Ammon's horn (tissue), 1 donor: ENCODE measurements at regions not wholly inside any gene's neighbourhood (a gene's known extent, or its start where the extent isn't known, plus 50 kb on each side); places are given as distances from the start of the nearest gene placed in this dataset.
"Not testable (repeated sequence)": the region's sequence is repeated elsewhere in the genome, so short reads cannot be mapped to it uniquely, and the experiment has no call there.

Experiments
- DNase-seq: peaks from one replicate; pipeline ENCODE4 v3.0.0-alpha.2; 2016; ENCODE audit warnings: low spot score

GRCh38 chr10:90031776-90032175 lies 330.4 kb downstream of the KIF20B start:
- DNase-seq, result no peak

- no peak for DNase-seq
Observed at GRCh38 chr10:90032519-90032918, 331.1 kb downstream of the KIF20B start.

- DNase-seq, result not testable (repeated sequence)
Observed at GRCh38 chr10:90034862-90035261, 333.5 kb downstream of the KIF20B start.

- no peak for DNase-seq
Observed at GRCh38 chr10:90041585-90041984, 340.2 kb downstream of the KIF20B start.

GRCh38 chr10:90042075-90042474 lies 340.7 kb downstream of the KIF20B start:
- DNase-seq, result no peak

GRCh38 chr10:90047243-90047729 lies 345.9 kb downstream of the KIF20B start:
- no peak for DNase-seq

- DNase-seq, result no peak
Observed at GRCh38 chr10:90051053-90051452, 349.7 kb downstream of the KIF20B start.

- DNase-seq, result no peak
Observed at GRCh38 chr10:90051474-90051873, 350.1 kb downstream of the KIF20B start.

- DNase-seq, result no peak
Observed at GRCh38 chr10:90062786-90063185, 361.4 kb downstream of the KIF20B start.

GRCh38 chr10:90064295-90064694 lies 362.9 kb downstream of the KIF20B start:
- DNase-seq, result no peak

- DNase-seq, result no peak
Observed at GRCh38 chr10:90066435-90066834, 365.0 kb downstream of the KIF20B start.

GRCh38 chr10:90075995-90076394 lies 374.6 kb downstream of the KIF20B start:
- DNase-seq, result no peak

GRCh38 chr10:90079819-90080218 lies 378.4 kb downstream of the KIF20B start:
- no peak for DNase-seq

GRCh38 chr10:90086606-90087190 lies 385.3 kb downstream of the KIF20B start:
- DNase-seq, result not testable (repeated sequence)

- no peak for DNase-seq
Observed at GRCh38 chr10:90087197-90088023, 386.0 kb downstream of the KIF20B start.

- DNase-seq, result no peak
Observed at GRCh38 chr10:90088024-90088317, 386.6 kb downstream of the KIF20B start.

- no peak for DNase-seq
Observed at GRCh38 chr10:90089719-90090118, 388.3 kb downstream of the KIF20B start.

- no peak for DNase-seq
Observed at GRCh38 chr10:90096196-90096595, 394.8 kb downstream of the KIF20B start.

- not testable (repeated sequence) for DNase-seq
Observed at GRCh38 chr10:90107581-90107980, 406.2 kb downstream of the KIF20B start.

- no peak for DNase-seq
Observed at GRCh38 chr10:90111671-90112070, 410.3 kb downstream of the KIF20B start.

GRCh38 chr10:90112681-90113080 lies 411.3 kb downstream of the KIF20B start:
- DNase-seq, result no peak

- DNase-seq, result not testable (repeated sequence)
Observed at GRCh38 chr10:90118567-90118966, 417.2 kb downstream of the KIF20B start.

GRCh38 chr10:90119631-90120280 lies 418.4 kb downstream of the KIF20B start:
- not testable (repeated sequence) for DNase-seq
